Activated CD8-positive, alpha-beta memory T cell treated with anti-CD3 and anti-CD28 coated beads for 36 hours (primary cell): ENCODE measurements at regions not wholly inside any gene's neighbourhood (a gene's known extent, or its start where the extent isn't known, plus 50 kb on each side); places are given as distances from the start of the nearest gene placed in this dataset.

Experiments
- CTCF ChIA-PET: fragments of 350-600 bp; sonication (Branson Sonifier 250); formaldehyde crosslinking; loops from one replicate; lab custom pipeline; 2021; ENCODE audit warnings: antibody characterized with exemption; lab: Charles Lee
- POLR2A ChIA-PET: fragments of 350-600 bp; sonication (Branson Sonifier 250); formaldehyde crosslinking; loops from one replicate; lab custom pipeline; 2021; ENCODE audit warnings: antibody characterized with exemption; lab: Charles Lee

DNA sequence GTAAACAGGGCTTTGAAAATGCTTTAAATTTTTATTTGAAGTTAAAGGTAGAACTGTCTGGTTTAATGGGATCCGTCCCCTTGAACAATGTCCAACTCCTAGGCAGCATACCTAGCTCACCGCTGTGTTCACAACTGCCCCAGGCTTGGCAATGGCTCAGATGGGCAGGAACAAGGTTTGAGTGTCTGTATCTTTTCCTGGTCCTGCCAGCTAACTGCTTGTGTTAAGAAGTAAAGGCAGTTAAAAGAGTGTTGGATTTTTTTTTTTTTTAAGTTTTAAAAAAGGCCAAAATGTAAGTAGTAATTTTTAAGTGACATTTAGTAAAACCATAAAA, 66.7 kb upstream of the FNDC3A start:
- CTCF ChIA-PET: interaction anchor here (1.0 kb wide), 1 partner anchor 26 kb away, joined by 3 read pairs; no protein-coding TSS in a partner anchor
- POLR2A ChIA-PET: no interaction called here

DNA sequence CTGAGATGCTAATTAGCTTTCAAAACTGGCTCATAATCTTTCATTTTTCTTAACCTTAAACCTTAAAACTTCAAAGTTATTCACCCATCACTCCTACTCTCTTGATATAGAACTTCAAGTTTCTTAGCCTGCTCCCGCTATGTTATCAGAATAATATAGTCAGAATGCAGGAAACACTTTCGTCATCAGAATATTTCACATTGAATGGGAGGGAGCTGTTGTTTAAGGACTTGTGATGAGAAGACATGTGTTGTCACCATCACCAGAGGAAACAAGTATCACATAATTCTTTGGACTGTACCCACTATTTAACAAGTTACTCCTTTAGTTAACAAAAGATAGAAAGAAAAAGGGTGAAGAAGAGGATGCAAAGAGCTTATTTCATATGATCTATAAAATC, 65.0 kb upstream of the FNDC3A start:
- ChIA-PET POLR2A (no interaction called here), CTCF (no interaction called here)

DNA sequence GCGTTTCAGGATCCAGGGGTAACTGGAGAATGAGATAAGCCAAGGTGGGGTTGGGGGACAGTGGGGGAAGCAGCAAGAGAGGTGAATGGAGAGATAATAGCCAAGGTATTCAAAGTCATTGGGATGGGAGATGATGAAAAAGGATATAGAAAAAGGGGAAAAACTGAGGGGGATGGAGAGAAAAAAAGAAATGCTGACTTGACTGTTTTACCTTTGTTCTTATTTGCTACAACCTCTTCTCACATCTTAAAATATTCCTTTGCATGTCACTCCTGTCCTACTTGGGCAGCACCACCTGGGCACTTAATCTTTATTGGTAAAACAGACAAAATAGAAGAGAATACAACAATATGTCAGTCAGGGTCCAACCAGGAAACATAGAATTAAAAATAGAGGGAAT, 56.0 kb upstream of the FNDC3A start:
- CTCF ChIA-PET: no interaction called here
- POLR2A ChIA-PET: no interaction called here

DNA sequence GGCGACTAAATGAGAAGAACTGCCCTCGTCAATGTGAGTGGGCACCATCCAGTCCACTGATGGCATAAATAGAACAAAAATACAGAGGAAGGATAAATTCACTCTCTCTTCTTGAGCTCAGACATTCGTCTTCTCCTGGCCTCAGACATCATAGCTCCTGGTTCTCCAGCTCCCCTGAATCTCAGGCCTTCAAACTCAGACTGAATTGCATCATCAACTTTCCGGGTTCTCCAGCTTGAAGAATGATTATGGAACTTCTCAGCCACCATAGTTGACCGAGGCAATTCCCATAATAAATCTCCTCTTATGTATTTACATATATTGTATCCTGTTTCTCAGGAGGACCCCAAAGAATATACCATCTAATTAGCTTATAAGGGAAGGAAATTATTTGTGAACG, 55.0 kb upstream of the FNDC3A start:
- CTCF ChIA-PET: no interaction called here
- POLR2A ChIA-PET: no interaction called here

DNA sequence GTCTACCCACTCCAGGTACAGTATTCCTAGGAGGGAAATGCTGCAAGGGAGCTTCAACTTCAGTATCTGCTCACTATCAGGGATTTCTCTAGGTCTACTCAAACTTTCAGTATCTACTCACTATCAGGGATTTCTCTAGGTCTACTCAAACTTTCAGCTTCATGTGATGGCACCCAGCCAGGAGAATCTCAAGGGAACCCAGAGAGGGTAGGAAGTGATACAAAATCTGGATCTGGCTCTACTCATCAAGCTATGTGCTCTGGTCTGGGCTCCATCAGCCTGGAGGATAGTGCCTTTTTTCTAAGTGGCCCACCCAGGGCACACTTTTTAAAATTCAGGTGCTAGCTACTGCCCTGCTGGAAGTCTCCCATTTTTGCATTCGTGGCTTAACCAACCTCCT, 52.3 kb upstream of the FNDC3A start:
- ChIA-PET CTCF (no interaction called here), POLR2A (no interaction called here)

DNA sequence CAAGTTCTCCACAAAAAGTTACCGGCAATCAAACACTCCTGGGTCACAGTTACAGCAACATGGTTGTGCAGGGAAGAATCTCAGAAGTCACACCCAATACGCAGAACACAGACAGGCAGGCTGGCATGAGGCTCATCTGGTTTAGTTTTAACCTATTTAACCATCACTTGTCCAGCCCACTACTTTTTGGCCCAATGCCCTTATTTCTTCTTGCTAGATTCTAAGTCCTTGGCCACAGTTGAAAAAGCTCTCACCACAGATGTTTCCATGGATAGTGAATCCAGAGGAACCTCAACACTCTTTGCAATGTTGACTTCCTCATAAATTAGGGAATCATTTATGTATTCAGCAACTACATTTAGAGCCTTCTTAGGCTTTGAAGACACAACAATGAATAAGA, 50.7 kb upstream of the FNDC3A start:
- CTCF ChIA-PET: no interaction called here
- POLR2A ChIA-PET: no interaction called here
